ENCODE measurements at regions not wholly inside any gene's neighbourhood (a gene's known extent, or its start where the extent isn't known, plus 50 kb on each side); places are given as distances from the start of the nearest gene placed in this dataset.
A peak's percentile ranks its signal among the peaks of the same experiment; 100 is the strongest.
"Not testable (repeated sequence)": the region's sequence is repeated elsewhere in the genome, so short reads cannot be mapped to it uniquely, and the experiment has no call there.

DNA sequence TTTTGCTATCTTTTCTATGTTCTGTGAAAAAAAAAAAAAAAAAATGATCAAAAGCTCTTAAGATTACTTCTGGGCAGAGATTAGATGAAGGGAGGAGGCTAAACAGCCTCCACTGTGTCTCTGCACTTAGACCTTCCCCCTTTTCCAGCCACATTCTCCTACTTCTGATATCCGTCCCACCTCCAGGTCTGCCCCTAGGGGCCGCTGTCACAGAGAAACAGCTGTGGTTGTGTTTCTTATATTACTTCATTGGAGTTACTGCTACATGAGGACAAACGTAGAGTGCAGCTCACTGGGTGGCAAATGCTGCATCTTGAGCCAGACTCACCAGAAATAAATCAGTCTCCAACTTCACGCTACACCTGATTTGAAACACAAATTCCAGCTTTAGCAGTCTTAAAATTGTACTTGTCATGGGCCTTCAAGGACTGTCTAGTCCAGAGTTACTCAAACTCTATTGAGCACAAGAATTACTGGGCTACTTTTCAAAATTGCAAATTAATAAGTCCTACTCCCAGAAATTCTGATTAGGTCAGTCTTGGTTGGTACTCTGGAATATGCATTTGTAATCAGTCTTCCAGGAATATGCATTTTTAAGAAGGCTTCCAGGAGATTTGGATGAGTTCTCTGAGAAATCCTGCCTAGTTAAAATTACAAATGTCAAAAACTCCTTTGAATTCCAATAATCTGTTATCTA is 125.2 kb upstream of the PTBP2 start:
- Histone ChIP-seq H4K20me1 (ENCODE audit: insufficient read depth, low read length) (no peaks in the 10 kb centered on the region), H3K4me1 (ENCODE audit: insufficient read depth, low read length) (peaks cover 2% of the 10 kb centered on the region), H3K9ac (ENCODE audit: low read length) (no peak overlapping the region), H3K79me2 (ENCODE audit: insufficient read depth, low read length) (no peaks in the 10 kb centered on the region), H3K4me3 (ENCODE audit: insufficient read depth, low read depth, low read length) (no peak overlapping the region), H2AFZ (ENCODE audit: low read depth, low read length) (no peak overlapping the region), H3K9me3 (ENCODE audit: insufficient read depth, low read depth, low read length) (no peaks in the 10 kb centered on the region), H3K4me2 (ENCODE audit: low read length) (no peak overlapping the region), H3K36me3 (ENCODE audit: insufficient read depth, low read length) (no peaks in the 10 kb centered on the region), H3K27me3 (ENCODE audit: insufficient read depth, low read length) (no peaks in the 10 kb centered on the region), H3K27ac (ENCODE audit: low read depth, low read length) (no peak overlapping the region)
- Mint-ChIP-seq H3K27me3 (ENCODE audit: low read depth, unreplicated experiment) (no peaks in the 10 kb centered on the region), H3K36me3 (ENCODE audit: low read depth, unreplicated experiment) (no peaks in the 10 kb centered on the region), H3K4me1 (ENCODE audit: low read depth, unreplicated experiment) (peaks cover 6% of the 10 kb centered on the region), H3K27ac (ENCODE audit: unreplicated experiment) (no peak overlapping the region), H3K4me3 (ENCODE audit: unreplicated experiment) (no peak overlapping the region), H3K9me3 (ENCODE audit: unreplicated experiment) (no peaks in the 10 kb centered on the region)
- FAIRE-seq, result no peak
- DNase-seq (ENCODE audit: low read depth), result peak; percentile 7
- no peak for TF ChIP-seq EZH2 (IDR thresholded peaks at IDR 0.05; ENCODE audit: insufficient read depth, low read length)
- TF ChIP-seq, protein P1, sequence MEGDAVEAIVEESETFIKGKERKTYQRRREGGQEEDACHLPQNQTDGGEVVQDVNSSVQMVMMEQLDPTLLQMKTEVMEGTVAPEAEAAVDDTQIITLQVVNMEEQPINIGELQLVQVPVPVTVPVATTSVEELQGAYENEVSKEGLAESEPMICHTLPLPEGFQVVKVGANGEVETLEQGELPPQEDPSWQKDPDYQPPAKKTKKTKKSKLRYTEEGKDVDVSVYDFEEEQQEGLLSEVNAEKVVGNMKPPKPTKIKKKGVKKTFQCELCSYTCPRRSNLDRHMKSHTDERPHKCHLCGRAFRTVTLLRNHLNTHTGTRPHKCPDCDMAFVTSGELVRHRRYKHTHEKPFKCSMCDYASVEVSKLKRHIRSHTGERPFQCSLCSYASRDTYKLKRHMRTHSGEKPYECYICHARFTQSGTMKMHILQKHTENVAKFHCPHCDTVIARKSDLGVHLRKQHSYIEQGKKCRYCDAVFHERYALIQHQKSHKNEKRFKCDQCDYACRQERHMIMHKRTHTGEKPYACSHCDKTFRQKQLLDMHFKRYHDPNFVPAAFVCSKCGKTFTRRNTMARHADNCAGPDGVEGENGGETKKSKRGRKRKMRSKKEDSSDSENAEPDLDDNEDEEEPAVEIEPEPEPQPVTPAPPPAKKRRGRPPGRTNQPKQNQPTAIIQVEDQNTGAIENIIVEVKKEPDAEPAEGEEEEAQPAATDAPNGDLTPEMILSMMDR (IDR thresholded peaks at IDR 0.05; ENCODE audit: insufficient read depth, low read depth, low read length), result peak; percentile 40

DNA sequence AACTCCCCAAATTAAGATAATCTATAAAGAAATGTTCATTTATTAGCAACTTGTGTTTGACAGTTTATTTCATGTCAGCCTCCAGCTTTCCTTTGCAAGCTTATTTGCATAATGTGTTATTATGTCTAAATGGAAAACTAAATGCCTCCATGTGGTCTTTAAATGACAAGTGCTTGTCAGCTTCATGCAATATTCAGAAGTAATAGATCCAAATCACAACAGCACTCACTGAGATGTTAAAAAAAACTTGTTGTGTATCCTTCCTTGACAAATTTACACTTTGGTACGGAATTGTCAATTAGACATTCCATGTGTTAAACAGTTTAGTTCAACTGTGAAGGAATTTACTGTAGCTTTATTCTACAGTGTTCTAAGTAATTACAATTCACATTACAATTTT is 124.4 kb upstream of the PTBP2 start:
- Mint-ChIP-seq H3K27me3 (ENCODE audit: low read depth, unreplicated experiment) (no peaks in the 10 kb centered on the region), H3K4me3 (ENCODE audit: unreplicated experiment) (no peak overlapping the region), H3K9me3 (ENCODE audit: unreplicated experiment) (no peaks in the 10 kb centered on the region), H3K4me1 (ENCODE audit: low read depth, unreplicated experiment) (peaks cover 6% of the 10 kb centered on the region), H3K27ac (ENCODE audit: unreplicated experiment) (no peak overlapping the region), H3K36me3 (ENCODE audit: low read depth, unreplicated experiment) (no peaks in the 10 kb centered on the region)
- no peak for DNase-seq (ENCODE audit: low read depth)
- no peak overlapping the region for H3K9ac ChIP-seq (ENCODE audit: low read length)
- peaks cover 2% of the 10 kb centered on the region for H3K4me1 ChIP-seq (ENCODE audit: insufficient read depth, low read length)
- TF ChIP-seq, protein P1 (IDR thresholded peaks at IDR 0.05; ENCODE audit: insufficient read depth, low read depth, low read length), result no peak
- no peak for TF ChIP-seq EZH2 (IDR thresholded peaks at IDR 0.05; ENCODE audit: insufficient read depth, low read length)
- H3K27ac ChIP-seq (ENCODE audit: low read depth, low read length), result no peak overlapping the region
- no peaks in the 10 kb centered on the region for H3K36me3 ChIP-seq (ENCODE audit: insufficient read depth, low read length)
- H3K79me2 ChIP-seq (ENCODE audit: insufficient read depth, low read length), result no peaks in the 10 kb centered on the region
- H2AFZ ChIP-seq (ENCODE audit: low read depth, low read length), result no peak overlapping the region
- no peaks in the 10 kb centered on the region for H3K27me3 ChIP-seq (ENCODE audit: insufficient read depth, low read length)
- no peaks in the 10 kb centered on the region for H3K9me3 ChIP-seq (ENCODE audit: insufficient read depth, low read depth, low read length)
- H3K4me3 ChIP-seq (ENCODE audit: insufficient read depth, low read depth, low read length), result no peak overlapping the region
- H3K4me2 ChIP-seq (ENCODE audit: low read length), result no peak overlapping the region
- H4K20me1 ChIP-seq (ENCODE audit: insufficient read depth, low read length), result no peaks in the 10 kb centered on the region
- no peak for FAIRE-seq

DNA sequence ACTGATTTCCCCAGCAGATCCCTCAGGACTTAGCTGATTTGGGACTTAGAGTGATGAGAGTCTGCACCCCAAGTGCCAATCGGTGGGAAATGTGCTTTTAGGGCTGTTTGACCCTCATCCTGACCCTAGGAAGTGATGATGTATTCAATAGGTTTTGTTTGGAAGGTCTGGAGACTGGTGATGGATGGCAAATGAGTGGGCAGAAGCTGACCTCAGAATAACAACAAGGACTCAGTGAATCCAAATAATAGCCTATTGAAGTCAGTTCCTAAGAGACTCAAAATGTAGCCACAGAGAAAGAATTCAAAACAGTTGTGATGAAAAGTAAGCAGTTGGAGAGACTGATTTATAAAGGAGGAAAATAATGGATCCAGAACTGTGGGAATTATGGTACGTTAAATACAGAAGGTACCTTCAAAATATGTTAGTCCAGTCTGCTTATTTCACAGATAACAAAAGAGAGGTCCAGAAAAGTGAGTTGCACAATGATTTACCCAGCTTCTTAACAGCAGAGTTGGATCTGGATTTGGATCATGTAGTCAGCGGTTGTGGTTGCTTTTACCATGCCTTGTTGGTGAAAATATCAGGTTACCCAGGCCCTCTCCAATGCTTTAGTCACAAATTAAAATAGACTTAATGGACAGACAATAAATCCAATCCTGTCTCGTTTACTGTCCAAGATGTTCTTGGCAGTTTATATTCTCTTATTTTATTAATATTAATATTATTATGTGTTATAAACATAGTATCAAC is 123.0 kb upstream of the PTBP2 start:
- Histone ChIP-seq H3K27me3 (ENCODE audit: insufficient read depth, low read length) (no peaks in the 10 kb centered on the region), H3K4me3 (ENCODE audit: insufficient read depth, low read depth, low read length) (no peak overlapping the region), H4K20me1 (ENCODE audit: insufficient read depth, low read length) (no peaks in the 10 kb centered on the region), H3K4me1 (ENCODE audit: insufficient read depth, low read length) (peaks cover 2% of the 10 kb centered on the region), H3K4me2 (ENCODE audit: low read length) (peak overlapping the region; percentile 16), H3K27ac (ENCODE audit: low read depth, low read length) (no peak overlapping the region), H3K9me3 (ENCODE audit: insufficient read depth, low read depth, low read length) (no peaks in the 10 kb centered on the region), H3K9ac (ENCODE audit: low read length) (no peak overlapping the region), H3K36me3 (ENCODE audit: insufficient read depth, low read length) (no peaks in the 10 kb centered on the region), H2AFZ (ENCODE audit: low read depth, low read length) (peak overlapping the region; percentile 36), H3K79me2 (ENCODE audit: insufficient read depth, low read length) (no peaks in the 10 kb centered on the region)
- H3K36me3 Mint-ChIP-seq (ENCODE audit: low read depth, unreplicated experiment), result no peaks in the 10 kb centered on the region
- TF ChIP-seq, protein P1 (IDR thresholded peaks at IDR 0.05; ENCODE audit: insufficient read depth, low read depth, low read length), result no peak
- no peak for TF ChIP-seq EZH2 (IDR thresholded peaks at IDR 0.05; ENCODE audit: insufficient read depth, low read length)
- FAIRE-seq, result no peak
- H3K27me3 Mint-ChIP-seq (ENCODE audit: low read depth, unreplicated experiment), result no peaks in the 10 kb centered on the region
- no peak overlapping the region for H3K4me3 Mint-ChIP-seq (ENCODE audit: unreplicated experiment)
- H3K4me1 Mint-ChIP-seq (ENCODE audit: low read depth, unreplicated experiment), result peaks cover 6% of the 10 kb centered on the region
- DNase-seq (ENCODE audit: low read depth), result peak; percentile 84
- no peaks in the 10 kb centered on the region for H3K9me3 Mint-ChIP-seq (ENCODE audit: unreplicated experiment)
- H3K27ac Mint-ChIP-seq (ENCODE audit: unreplicated experiment), result no peak overlapping the region

DNA sequence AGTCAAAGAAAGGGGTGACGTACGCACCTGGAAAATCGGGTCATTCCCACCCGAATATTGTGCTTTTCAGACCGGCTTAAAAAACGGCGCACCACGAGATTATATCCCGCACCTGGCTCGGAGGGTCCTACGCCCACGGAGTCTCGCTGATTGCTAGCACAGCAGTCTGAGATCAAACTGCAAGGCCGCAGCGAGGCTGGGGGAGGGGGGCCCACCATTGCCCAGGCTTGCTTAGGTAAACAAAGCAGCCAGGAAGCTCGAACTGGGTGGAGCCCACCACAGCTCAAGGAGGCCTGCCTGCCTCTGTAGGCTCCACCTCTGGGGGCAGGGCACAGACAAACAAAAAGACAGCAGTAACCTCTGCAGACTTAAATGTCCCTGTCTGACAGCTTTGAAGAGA is 117.0 kb upstream of the PTBP2 start:
- H2AFZ ChIP-seq (ENCODE audit: low read depth, low read length); H3K36me3 Mint-ChIP-seq (ENCODE audit: low read depth, unreplicated experiment); H3K4me1 ChIP-seq (ENCODE audit: insufficient read depth, low read length); H3K27me3 ChIP-seq (ENCODE audit: insufficient read depth, low read length); H3K4me2 ChIP-seq (ENCODE audit: low read length); H4K20me1 ChIP-seq (ENCODE audit: insufficient read depth, low read length); H3K27ac Mint-ChIP-seq (ENCODE audit: unreplicated experiment); H3K36me3 ChIP-seq (ENCODE audit: insufficient read depth, low read length); DNase-seq (ENCODE audit: low read depth); FAIRE-seq; H3K4me3 ChIP-seq (ENCODE audit: insufficient read depth, low read depth, low read length); H3K27me3 Mint-ChIP-seq (ENCODE audit: low read depth, unreplicated experiment); H3K4me1 Mint-ChIP-seq (ENCODE audit: low read depth, unreplicated experiment); H3K79me2 ChIP-seq (ENCODE audit: insufficient read depth, low read length); H3K9ac ChIP-seq (ENCODE audit: low read length); H3K4me3 Mint-ChIP-seq (ENCODE audit: unreplicated experiment); H3K9me3 Mint-ChIP-seq (ENCODE audit: unreplicated experiment); H3K27ac ChIP-seq (ENCODE audit: low read depth, low read length); H3K9me3 ChIP-seq (ENCODE audit: insufficient read depth, low read depth, low read length): not testable (repeated sequence)

Data from astrocyte (in vitro differentiated cells and primary cell).